Smooth muscle cell (in vitro differentiated cells): ENCODE measurements at regions not wholly inside any gene's neighbourhood (a gene's known extent, or its start where the extent isn't known, plus 50 kb on each side); places are given as distances from the start of the nearest gene placed in this dataset.

Experiments
- DNase-seq: peaks from one replicate; lab custom pipeline; 2025; ENCODE audit not compliant: unreplicated experiment; lab: John Stamatoyannopoulos, UW
- H2AFZ ChIP-seq: fragments of 200-600 bp; sonication (generic); 2 replicates; pipeline ENCODE4 v1.6.0; 2016; ENCODE audit warnings: antibody characterized with exemption, low read depth, mild to moderate bottlenecking
- H3F3A ChIP-seq: fragments of 200-600 bp; sonication (generic); 2 replicates; pipeline ENCODE4 v1.6.0; 2017; ENCODE audit warnings: antibody characterized with exemption, low read depth
- H3K27ac ChIP-seq: fragments of 200-600 bp; sonication (generic); 2 replicates; pipeline ENCODE4 v1.5.1; 2016; ENCODE audit warnings: low read depth, mild to moderate bottlenecking
- H3K27me3 ChIP-seq: fragments of 200-600 bp; sonication (generic); 2 replicates; pipeline ENCODE4 v1.6.1; 2016; ENCODE audit warnings: low read depth, mild to moderate bottlenecking
- H3K36me3 ChIP-seq: fragments of 200-600 bp; sonication (generic); 2 replicates; pipeline ENCODE4 v1.5.1; 2016; ENCODE audit warnings: low read depth
- H3K4me1 ChIP-seq: fragments of 200-600 bp; sonication (generic); 2 replicates; pipeline ENCODE4 v1.5.1; 2016; ENCODE audit warnings: low read depth
- H3K4me2 ChIP-seq: fragments of 200-600 bp; sonication (generic); 2 replicates; pipeline ENCODE4 v1.6.0; 2016; ENCODE audit warnings: mild to moderate bottlenecking
- H3K4me3 ChIP-seq: fragments of 200-600 bp; sonication (generic); 2 replicates; pipeline ENCODE4 v1.5.1; 2016; ENCODE audit warnings: mild to moderate bottlenecking
- H3K79me2 ChIP-seq: fragments of 200-600 bp; sonication (generic); 2 replicates; pipeline ENCODE4 v1.6.0; 2016; ENCODE audit warnings: low read depth, mild to moderate bottlenecking
- H3K9ac ChIP-seq: fragments of 200-600 bp; sonication (generic); 2 replicates; pipeline ENCODE4 v1.6.0; 2016; ENCODE audit warnings: low read depth
- H3K9me3 ChIP-seq: fragments of 200-600 bp; sonication (generic); replicated peaks from 2 replicates; pipeline ENCODE4 v1.5.1; 2016; ENCODE audit warnings: low read depth
- H4K20me1 ChIP-seq: fragments of 200-600 bp; sonication (generic); 2 replicates; pipeline ENCODE4 v1.6.0; 2016; ENCODE audit warnings: low read depth
- WGBS: methylation state at CpG from one replicate; pipeline ENCODE4 v1.1.7; 2016; ENCODE audit warnings: low lambda C conversion rate; 5-methylcytosine and 5-hydroxymethylcytosine counted together
- TF ChIP-seq, protein P1 (sequence below): fragments of 200-600 bp; sonication (generic); IDR thresholded peaks from 2 replicates; pipeline ENCODE4 v1.5.1; 2017; ENCODE audit warnings: borderline replicate concordance, mild to moderate bottlenecking, antibody characterized with exemption; ENCODE audit not compliant: insufficient read depth, poor library complexity, severe bottlenecking

DNA sequence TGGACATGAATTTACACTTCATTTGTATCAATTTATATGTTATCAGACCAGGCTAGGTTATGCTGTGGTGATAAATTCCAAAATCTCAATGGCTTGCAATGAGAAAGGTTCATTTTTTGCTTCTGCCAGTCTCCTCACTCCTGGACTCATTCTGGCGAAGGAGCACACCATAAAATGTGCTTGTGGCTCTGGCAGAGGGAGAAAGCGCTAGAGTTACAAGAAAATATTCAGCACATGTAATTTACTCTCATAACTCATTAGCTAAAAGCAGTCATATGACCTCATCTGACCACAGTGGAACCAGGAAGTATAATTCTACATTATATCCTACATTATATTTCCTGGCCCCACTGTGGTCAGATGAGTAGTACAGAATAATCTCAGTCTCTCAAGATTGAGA lies 193.8 kb downstream of the BCHE start:
- Histone ChIP-seq H3K79me2 (no peaks in the 10 kb centered on the region), H3K27ac (peak overlapping the region; percentile 98), H3K9ac (peak overlapping the region; percentile 93), H3K4me1 (no peaks in the 10 kb centered on the region), H4K20me1 (no peaks in the 10 kb centered on the region), H3K4me2 (peak overlapping the region; percentile 25), H3K27me3 (no peaks in the 10 kb centered on the region), H3K4me3 (no peak overlapping the region), H3K9me3 (no peaks in the 10 kb centered on the region), H3K36me3 (no peaks in the 10 kb centered on the region), H2AFZ (no peak overlapping the region), H3F3A (no peaks in the 10 kb centered on the region)
- DNase-seq: no peak
- 70% methylated on average over 2 of the region's 2 CpGs for WGBS
- TF ChIP-seq, protein P1, sequence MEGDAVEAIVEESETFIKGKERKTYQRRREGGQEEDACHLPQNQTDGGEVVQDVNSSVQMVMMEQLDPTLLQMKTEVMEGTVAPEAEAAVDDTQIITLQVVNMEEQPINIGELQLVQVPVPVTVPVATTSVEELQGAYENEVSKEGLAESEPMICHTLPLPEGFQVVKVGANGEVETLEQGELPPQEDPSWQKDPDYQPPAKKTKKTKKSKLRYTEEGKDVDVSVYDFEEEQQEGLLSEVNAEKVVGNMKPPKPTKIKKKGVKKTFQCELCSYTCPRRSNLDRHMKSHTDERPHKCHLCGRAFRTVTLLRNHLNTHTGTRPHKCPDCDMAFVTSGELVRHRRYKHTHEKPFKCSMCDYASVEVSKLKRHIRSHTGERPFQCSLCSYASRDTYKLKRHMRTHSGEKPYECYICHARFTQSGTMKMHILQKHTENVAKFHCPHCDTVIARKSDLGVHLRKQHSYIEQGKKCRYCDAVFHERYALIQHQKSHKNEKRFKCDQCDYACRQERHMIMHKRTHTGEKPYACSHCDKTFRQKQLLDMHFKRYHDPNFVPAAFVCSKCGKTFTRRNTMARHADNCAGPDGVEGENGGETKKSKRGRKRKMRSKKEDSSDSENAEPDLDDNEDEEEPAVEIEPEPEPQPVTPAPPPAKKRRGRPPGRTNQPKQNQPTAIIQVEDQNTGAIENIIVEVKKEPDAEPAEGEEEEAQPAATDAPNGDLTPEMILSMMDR: no peak

DNA sequence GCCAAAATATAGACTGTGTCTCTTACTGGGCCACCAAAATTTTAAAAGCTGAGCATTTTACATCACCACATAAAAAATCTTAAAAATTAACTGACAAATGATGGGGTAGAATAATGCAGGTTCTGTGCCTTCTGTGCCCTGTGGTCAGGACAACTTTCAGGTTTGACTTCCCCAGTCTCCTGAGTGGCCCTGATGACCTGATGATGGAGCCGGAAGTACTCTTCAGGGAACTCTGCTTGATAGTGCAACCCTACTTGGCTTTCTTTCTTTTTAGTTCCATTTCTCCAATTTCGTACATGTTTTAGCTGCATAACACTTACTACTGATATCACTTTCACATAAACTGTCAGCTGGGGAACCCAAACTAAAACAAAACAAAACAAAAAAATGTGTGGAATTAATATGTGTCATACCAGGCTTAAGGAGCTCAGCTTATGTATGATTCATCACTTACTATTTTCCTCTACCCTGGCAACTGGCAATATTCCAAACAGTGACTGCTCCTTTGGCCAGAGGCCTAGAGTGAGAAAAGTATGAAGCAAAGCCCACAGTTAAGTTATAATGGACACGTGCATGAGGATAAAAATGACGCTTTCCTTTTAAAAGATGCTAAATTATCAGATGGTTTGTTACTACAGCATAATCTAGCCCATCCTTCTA lies 194.3 kb downstream of the BCHE start:
- DNase-seq: no peak
- no peaks in the 10 kb centered on the region for H3K36me3 ChIP-seq
- no peaks in the 10 kb centered on the region for H3K4me1 ChIP-seq
- no peaks in the 10 kb centered on the region for H3F3A ChIP-seq
- peak overlapping the region; percentile 98 for H3K27ac ChIP-seq
- no peaks in the 10 kb centered on the region for H4K20me1 ChIP-seq
- TF ChIP-seq, protein P1: no peak
- no peaks in the 10 kb centered on the region for H3K79me2 ChIP-seq
- 36% methylated on average over 4 of the region's 4 CpGs for WGBS
- no peak overlapping the region for H2AFZ ChIP-seq
- H3K4me3 ChIP-seq: no peak overlapping the region
- no peaks in the 10 kb centered on the region for H3K27me3 ChIP-seq
- H3K4me2 ChIP-seq: peak overlapping the region; percentile 59
- H3K9me3 ChIP-seq: no peaks in the 10 kb centered on the region
- peak overlapping the region; percentile 93 for H3K9ac ChIP-seq

DNA sequence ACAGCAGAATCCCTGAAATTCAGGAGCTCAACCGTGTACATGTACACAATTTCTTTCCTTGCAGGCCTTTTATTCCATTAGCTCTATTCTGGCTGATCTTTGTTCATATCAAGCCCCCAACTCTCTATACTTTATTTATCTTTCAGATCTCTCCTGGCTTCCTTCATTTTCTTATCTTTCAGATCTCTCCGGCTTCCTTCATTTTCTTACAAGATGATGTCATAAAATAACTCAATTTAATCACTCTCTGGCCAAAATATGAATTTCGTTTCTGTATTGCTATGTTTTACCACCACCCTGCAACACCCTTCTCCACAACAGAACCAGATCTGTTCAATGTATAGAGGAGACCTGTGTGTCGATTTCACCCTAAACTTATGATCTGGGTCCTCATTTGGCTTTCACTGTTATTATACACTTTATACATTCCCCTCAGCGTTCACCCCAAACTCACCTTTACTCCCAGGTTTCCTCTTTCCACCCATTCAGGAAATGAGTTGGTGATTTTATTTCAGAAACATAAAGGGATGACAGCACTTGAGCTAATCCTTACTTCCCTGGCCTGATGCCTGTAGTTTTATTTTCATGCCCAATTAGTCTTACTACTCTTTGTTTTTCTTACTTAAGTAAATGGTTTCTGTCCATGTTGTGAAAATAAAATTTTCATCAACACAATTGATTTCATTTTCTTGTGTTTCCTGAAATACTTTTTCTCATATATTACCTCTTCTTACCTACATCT lies 195.5 kb downstream of the BCHE start:
- TF ChIP-seq, protein P1: no peak
- no peak overlapping the region for H3K4me2 ChIP-seq
- 85% methylated on average over 5 of the region's 5 CpGs for WGBS
- no peaks in the 10 kb centered on the region for H3K27me3 ChIP-seq
- H3K36me3 ChIP-seq: no peaks in the 10 kb centered on the region
- H3K4me1 ChIP-seq: no peaks in the 10 kb centered on the region
- no peak for DNase-seq
- H3K9me3 ChIP-seq: no peaks in the 10 kb centered on the region
- no peak overlapping the region for H3K9ac ChIP-seq
- no peak overlapping the region for H3K27ac ChIP-seq
- H2AFZ ChIP-seq: no peak overlapping the region
- no peak overlapping the region for H3K4me3 ChIP-seq
- H3K79me2 ChIP-seq: no peaks in the 10 kb centered on the region
- no peaks in the 10 kb centered on the region for H4K20me1 ChIP-seq
- H3F3A ChIP-seq: no peaks in the 10 kb centered on the region
